Smooth muscle cell (in vitro differentiated cells): ENCODE measurements at regions not wholly inside any gene's neighbourhood (a gene's known extent, or its start where the extent isn't known, plus 50 kb on each side); places are given as distances from the start of the nearest gene placed in this dataset.

Experiments
- DNase-seq: peaks from one replicate; lab custom pipeline; 2025; ENCODE audit not compliant: unreplicated experiment; lab: John Stamatoyannopoulos, UW
- H2AFZ ChIP-seq: fragments of 200-600 bp; sonication (generic); 2 replicates; pipeline ENCODE4 v1.6.0; 2016; ENCODE audit warnings: antibody characterized with exemption, low read depth, mild to moderate bottlenecking
- H3F3A ChIP-seq: fragments of 200-600 bp; sonication (generic); 2 replicates; pipeline ENCODE4 v1.6.0; 2017; ENCODE audit warnings: antibody characterized with exemption, low read depth
- H3K27ac ChIP-seq: fragments of 200-600 bp; sonication (generic); 2 replicates; pipeline ENCODE4 v1.5.1; 2016; ENCODE audit warnings: low read depth, mild to moderate bottlenecking
- H3K27me3 ChIP-seq: fragments of 200-600 bp; sonication (generic); 2 replicates; pipeline ENCODE4 v1.6.1; 2016; ENCODE audit warnings: low read depth, mild to moderate bottlenecking
- H3K36me3 ChIP-seq: fragments of 200-600 bp; sonication (generic); 2 replicates; pipeline ENCODE4 v1.5.1; 2016; ENCODE audit warnings: low read depth
- H3K4me1 ChIP-seq: fragments of 200-600 bp; sonication (generic); 2 replicates; pipeline ENCODE4 v1.5.1; 2016; ENCODE audit warnings: low read depth
- H3K4me2 ChIP-seq: fragments of 200-600 bp; sonication (generic); 2 replicates; pipeline ENCODE4 v1.6.0; 2016; ENCODE audit warnings: mild to moderate bottlenecking
- H3K4me3 ChIP-seq: fragments of 200-600 bp; sonication (generic); 2 replicates; pipeline ENCODE4 v1.5.1; 2016; ENCODE audit warnings: mild to moderate bottlenecking
- H3K79me2 ChIP-seq: fragments of 200-600 bp; sonication (generic); 2 replicates; pipeline ENCODE4 v1.6.0; 2016; ENCODE audit warnings: low read depth, mild to moderate bottlenecking
- H3K9ac ChIP-seq: fragments of 200-600 bp; sonication (generic); 2 replicates; pipeline ENCODE4 v1.6.0; 2016; ENCODE audit warnings: low read depth
- H3K9me3 ChIP-seq: fragments of 200-600 bp; sonication (generic); replicated peaks from 2 replicates; pipeline ENCODE4 v1.5.1; 2016; ENCODE audit warnings: low read depth
- H4K20me1 ChIP-seq: fragments of 200-600 bp; sonication (generic); 2 replicates; pipeline ENCODE4 v1.6.0; 2016; ENCODE audit warnings: low read depth
- CTCF ChIP-seq: fragments of 200-600 bp; sonication (generic); IDR thresholded peaks from 2 replicates; pipeline ENCODE4 v1.5.1; 2017; ENCODE audit warnings: borderline replicate concordance, mild to moderate bottlenecking, antibody characterized with exemption; ENCODE audit not compliant: insufficient read depth, poor library complexity, severe bottlenecking
- WGBS: methylation state at CpG from one replicate; pipeline ENCODE4 v1.1.7; 2016; ENCODE audit warnings: low lambda C conversion rate; 5-methylcytosine and 5-hydroxymethylcytosine counted together

DNA sequence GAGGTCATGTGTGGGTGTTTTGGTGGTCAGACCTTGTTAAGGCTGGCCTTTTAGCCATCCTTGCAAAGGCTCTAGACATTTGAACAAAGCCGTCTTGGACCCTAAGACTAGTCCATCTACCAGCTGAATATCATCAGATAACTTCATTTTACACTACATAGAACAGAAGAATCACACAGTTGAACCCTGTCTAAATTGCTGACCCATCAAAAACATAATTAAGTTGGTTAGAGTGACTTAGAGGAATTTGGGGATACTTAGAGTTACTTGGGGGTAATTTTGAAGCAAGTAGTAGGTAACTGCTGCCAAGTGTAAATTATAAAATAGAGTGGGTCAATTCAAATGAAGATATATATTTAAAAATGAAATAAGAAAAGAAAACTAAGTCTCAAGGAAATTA lies 102.9 kb upstream of the ADGRL4 start:
- no peak for TF ChIP-seq CTCF
- no peak overlapping the region for H3K4me2 ChIP-seq
- no peak overlapping the region for H2AFZ ChIP-seq
- H4K20me1 ChIP-seq, result no peaks in the 10 kb centered on the region
- H3K79me2 ChIP-seq, result no peaks in the 10 kb centered on the region
- WGBS, result 96% methylated on average over 1 of the region's 1 CpG
- H3K9me3 ChIP-seq, result no peaks in the 10 kb centered on the region
- no peak overlapping the region for H3K27ac ChIP-seq
- DNase-seq, result no peak
- H3F3A ChIP-seq, result no peaks in the 10 kb centered on the region
- no peak overlapping the region for H3K4me3 ChIP-seq
- no peaks in the 10 kb centered on the region for H3K27me3 ChIP-seq
- H3K36me3 ChIP-seq, result no peaks in the 10 kb centered on the region
- no peak overlapping the region for H3K9ac ChIP-seq
- no peaks in the 10 kb centered on the region for H3K4me1 ChIP-seq

GRCh38 chr1:79105500-79105899 lies 99.0 kb upstream of the ADGRL4 start:
- H2AFZ ChIP-seq, result no peak overlapping the region
- H4K20me1 ChIP-seq, result no peaks in the 10 kb centered on the region
- H3K4me3 ChIP-seq, result no peak overlapping the region
- no peaks in the 10 kb centered on the region for H3K27me3 ChIP-seq
- H3K9ac ChIP-seq, result no peak overlapping the region
- H3K4me2 ChIP-seq, result no peak overlapping the region
- no peaks in the 10 kb centered on the region for H3K36me3 ChIP-seq
- TF ChIP-seq CTCF, result no peak
- H3K79me2 ChIP-seq, result no peaks in the 10 kb centered on the region
- 82% methylated on average over 2 of the region's 2 CpGs for WGBS
- H3K9me3 ChIP-seq, result no peaks in the 10 kb centered on the region
- no peaks in the 10 kb centered on the region for H3K4me1 ChIP-seq
- H3F3A ChIP-seq, result no peaks in the 10 kb centered on the region
- DNase-seq, result no peak
- H3K27ac ChIP-seq, result no peak overlapping the region

GRCh38 chr1:79104617-79105016 lies 98.1 kb upstream of the ADGRL4 start:
- 91% methylated on average over 3 of the region's 3 CpGs for WGBS
- no peak overlapping the region for H3K9ac ChIP-seq
- no peak for TF ChIP-seq CTCF

DNA sequence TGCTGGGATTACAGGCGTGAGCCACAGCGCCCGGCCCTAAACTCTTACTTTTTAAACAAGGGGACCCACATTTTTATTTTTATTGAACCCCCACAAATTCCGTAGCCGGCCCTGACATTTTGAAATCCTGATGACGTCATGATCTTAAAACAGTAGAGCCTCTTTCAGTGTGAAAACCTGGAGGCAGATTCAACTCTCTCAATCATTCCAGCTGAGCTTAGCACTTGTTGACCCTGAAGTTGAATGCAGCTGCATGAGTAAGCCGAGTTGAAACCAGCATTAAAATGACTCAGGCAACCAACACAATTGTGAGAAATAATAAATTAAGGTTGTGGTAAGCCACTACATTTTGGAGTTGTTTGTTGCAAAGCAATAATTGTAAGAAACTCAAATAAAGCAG lies 93.9 kb upstream of the ADGRL4 start:
- Histone ChIP-seq H2AFZ (no peak overlapping the region), H3K27me3 (no peaks in the 10 kb centered on the region), H3K27ac (peak overlapping the region; percentile 20), H3K9ac (no peak overlapping the region), H3K4me2 (no peak overlapping the region), H3K4me1 (no peaks in the 10 kb centered on the region), H3K4me3 (no peak overlapping the region), H3K9me3 (no peaks in the 10 kb centered on the region), H3F3A (no peaks in the 10 kb centered on the region), H3K36me3 (no peaks in the 10 kb centered on the region), H4K20me1 (no peaks in the 10 kb centered on the region), H3K79me2 (no peaks in the 10 kb centered on the region)
- DNase-seq, result no peak
- WGBS, result 66% methylated on average over 7 of the region's 7 CpGs
- no peak for TF ChIP-seq CTCF

More at GRCh38 chr1:79104617-79105016, 98.1 kb upstream of the ADGRL4 start:
- Histone ChIP-seq H3K4me1 (no peaks in the 10 kb centered on the region), H3K36me3 (no peaks in the 10 kb centered on the region), H3K79me2 (no peaks in the 10 kb centered on the region), H3K4me2 (no peak overlapping the region), H3K27me3 (no peaks in the 10 kb centered on the region), H3K9me3 (no peaks in the 10 kb centered on the region), H3K4me3 (no peak overlapping the region), H4K20me1 (no peaks in the 10 kb centered on the region), H3F3A (no peaks in the 10 kb centered on the region), H3K27ac (no peak overlapping the region), H2AFZ (no peak overlapping the region)
- no peak for DNase-seq
